ENCODE measurements at regions not wholly inside any gene's neighbourhood (a gene's known extent, or its start where the extent isn't known, plus 50 kb on each side); places are given as distances from the start of the nearest gene placed in this dataset.

DNA sequence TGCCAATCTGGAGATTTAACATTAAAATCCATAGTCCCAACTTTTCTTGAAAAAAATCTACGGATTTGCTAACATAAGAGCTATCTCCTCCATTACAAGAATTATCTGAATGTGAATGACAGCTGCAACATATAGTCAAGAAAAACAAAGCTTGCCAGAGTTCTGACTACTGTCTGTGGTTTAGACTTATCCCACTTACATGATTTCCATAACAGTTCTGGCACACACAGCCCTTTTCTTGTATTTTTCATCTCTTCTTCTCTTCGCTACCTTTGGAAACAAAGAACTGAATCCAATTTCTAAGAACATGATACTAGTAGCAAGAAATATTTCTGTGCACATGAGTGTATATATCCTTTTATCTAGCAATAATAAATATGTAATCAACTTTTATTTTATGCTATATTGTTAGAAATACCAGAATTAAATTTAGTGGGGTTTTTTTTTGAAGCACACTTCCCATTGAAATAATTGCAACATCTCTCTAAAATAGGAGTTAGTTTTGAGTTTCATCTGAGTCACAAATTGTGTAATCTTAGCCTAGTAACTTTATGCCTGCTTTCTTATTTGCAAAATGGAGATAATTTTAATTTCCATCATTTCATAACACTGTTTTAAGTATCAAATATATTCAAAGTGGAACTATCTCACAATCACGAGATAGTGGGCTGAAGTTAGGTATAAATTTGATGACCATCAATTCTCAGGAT lies 1217.6 kb downstream of the JRKL start:
- no peaks in the 10 kb centered on the region for H3K27me3 ChIP-seq (ENCODE audit: insufficient read depth, low read length)
- H3K4me3 ChIP-seq (ENCODE audit: low read depth, low read length, poor library complexity, severe bottlenecking), result no peak overlapping the region
- no peaks in the 10 kb centered on the region for H4K20me1 ChIP-seq (ENCODE audit: insufficient read depth, low read length)
- TF ChIP-seq, protein P1, sequence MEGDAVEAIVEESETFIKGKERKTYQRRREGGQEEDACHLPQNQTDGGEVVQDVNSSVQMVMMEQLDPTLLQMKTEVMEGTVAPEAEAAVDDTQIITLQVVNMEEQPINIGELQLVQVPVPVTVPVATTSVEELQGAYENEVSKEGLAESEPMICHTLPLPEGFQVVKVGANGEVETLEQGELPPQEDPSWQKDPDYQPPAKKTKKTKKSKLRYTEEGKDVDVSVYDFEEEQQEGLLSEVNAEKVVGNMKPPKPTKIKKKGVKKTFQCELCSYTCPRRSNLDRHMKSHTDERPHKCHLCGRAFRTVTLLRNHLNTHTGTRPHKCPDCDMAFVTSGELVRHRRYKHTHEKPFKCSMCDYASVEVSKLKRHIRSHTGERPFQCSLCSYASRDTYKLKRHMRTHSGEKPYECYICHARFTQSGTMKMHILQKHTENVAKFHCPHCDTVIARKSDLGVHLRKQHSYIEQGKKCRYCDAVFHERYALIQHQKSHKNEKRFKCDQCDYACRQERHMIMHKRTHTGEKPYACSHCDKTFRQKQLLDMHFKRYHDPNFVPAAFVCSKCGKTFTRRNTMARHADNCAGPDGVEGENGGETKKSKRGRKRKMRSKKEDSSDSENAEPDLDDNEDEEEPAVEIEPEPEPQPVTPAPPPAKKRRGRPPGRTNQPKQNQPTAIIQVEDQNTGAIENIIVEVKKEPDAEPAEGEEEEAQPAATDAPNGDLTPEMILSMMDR (IDR thresholded peaks at IDR 0.05; ENCODE audit: low read length), result no peak
- no peak for TF ChIP-seq EZH2 (IDR thresholded peaks at IDR 0.05; ENCODE audit: borderline replicate concordance, low read length)
- no peak overlapping the region for H2AFZ ChIP-seq (ENCODE audit: low read length)
- H3K4me2 ChIP-seq (ENCODE audit: low read length), result no peak overlapping the region
- H3K9ac ChIP-seq (ENCODE audit: low read length), result no peak overlapping the region
- no peaks in the 10 kb centered on the region for H3K79me2 ChIP-seq (ENCODE audit: insufficient read depth, low read length)
- H3F3A ChIP-seq (ENCODE audit: insufficient read depth, low read length), result no peaks in the 10 kb centered on the region
- no peak overlapping the region for H3K27ac ChIP-seq (ENCODE audit: low read depth, low read length, poor library complexity, severe bottlenecking)
- no peaks in the 10 kb centered on the region for H3K4me1 ChIP-seq (ENCODE audit: insufficient read depth, low read length, severe bottlenecking)
- no peaks in the 10 kb centered on the region for H3K9me2 ChIP-seq (ENCODE audit: low read depth, low read length)
- H3K36me3 ChIP-seq (ENCODE audit: insufficient read depth, low read length), result no peaks in the 10 kb centered on the region
- no peaks in the 10 kb centered on the region for H3K9me3 ChIP-seq (ENCODE audit: low read length)

DNA sequence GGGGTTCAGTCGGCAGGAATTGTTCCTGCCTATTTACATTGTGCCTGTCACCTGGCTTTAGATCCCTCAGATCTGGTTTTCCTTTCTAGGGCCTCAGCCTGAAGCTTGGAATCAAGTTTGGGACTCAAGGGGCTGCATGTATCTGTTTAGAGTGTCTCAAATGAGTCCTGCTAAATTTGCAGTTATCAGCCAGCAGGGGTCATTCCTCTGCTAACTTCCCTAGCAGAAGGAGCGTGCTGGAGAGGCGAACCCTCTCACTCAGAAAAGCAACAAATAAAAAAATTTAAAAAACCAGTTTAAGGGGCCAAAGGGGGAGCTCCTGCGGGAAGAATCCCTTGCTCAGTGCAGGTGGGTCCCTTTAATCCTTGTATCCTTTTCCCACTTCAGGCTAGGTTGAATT lies 1220.2 kb downstream of the JRKL start:
- H3K9me2 ChIP-seq (ENCODE audit: low read depth, low read length), result no peaks in the 10 kb centered on the region
- no peaks in the 10 kb centered on the region for H3K36me3 ChIP-seq (ENCODE audit: insufficient read depth, low read length)
- H2AFZ ChIP-seq (ENCODE audit: low read length), result no peak overlapping the region
- TF ChIP-seq, protein P1 (IDR thresholded peaks at IDR 0.05; ENCODE audit: low read length), result peak; percentile 38
- TF ChIP-seq EZH2 (IDR thresholded peaks at IDR 0.05; ENCODE audit: borderline replicate concordance, low read length), result no peak
- no peak overlapping the region for H3K4me3 ChIP-seq (ENCODE audit: low read depth, low read length, poor library complexity, severe bottlenecking)
- H3K9ac ChIP-seq (ENCODE audit: low read length), result no peak overlapping the region
- H3K9me3 ChIP-seq (ENCODE audit: low read length), result no peaks in the 10 kb centered on the region
- H3F3A ChIP-seq (ENCODE audit: insufficient read depth, low read length), result no peaks in the 10 kb centered on the region
- H3K79me2 ChIP-seq (ENCODE audit: insufficient read depth, low read length), result no peaks in the 10 kb centered on the region
- no peak overlapping the region for H3K27ac ChIP-seq (ENCODE audit: low read depth, low read length, poor library complexity, severe bottlenecking)
- no peaks in the 10 kb centered on the region for H3K27me3 ChIP-seq (ENCODE audit: insufficient read depth, low read length)
- H3K4me1 ChIP-seq (ENCODE audit: insufficient read depth, low read length, severe bottlenecking), result no peaks in the 10 kb centered on the region
- H3K4me2 ChIP-seq (ENCODE audit: low read length), result no peak overlapping the region
- no peaks in the 10 kb centered on the region for H4K20me1 ChIP-seq (ENCODE audit: insufficient read depth, low read length)

DNA sequence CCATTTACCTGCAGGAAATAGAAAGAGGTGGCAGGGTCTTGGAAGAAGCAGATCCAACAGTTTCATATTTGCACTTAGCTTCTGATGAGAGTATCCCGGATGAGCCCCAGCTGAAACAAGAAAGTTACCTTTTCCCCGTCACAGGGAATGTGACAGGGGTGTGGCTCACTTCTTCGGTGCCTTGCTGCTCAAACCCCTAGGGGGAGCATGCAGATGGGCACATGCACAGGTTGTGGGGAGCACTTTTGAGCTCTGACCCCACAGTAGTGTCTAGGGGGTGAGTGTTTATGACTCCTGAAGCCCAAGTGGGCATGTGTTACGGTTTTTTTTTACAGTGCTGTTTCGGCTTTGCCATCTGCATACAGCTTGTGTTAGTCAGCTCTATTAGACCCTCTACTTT lies 1221.0 kb downstream of the JRKL start:
- Histone ChIP-seq H3K4me1 (ENCODE audit: insufficient read depth, low read length, severe bottlenecking) (no peaks in the 10 kb centered on the region), H3K27me3 (ENCODE audit: insufficient read depth, low read length) (no peaks in the 10 kb centered on the region), H3K79me2 (ENCODE audit: insufficient read depth, low read length) (no peaks in the 10 kb centered on the region), H3K9me3 (ENCODE audit: low read length) (no peaks in the 10 kb centered on the region), H3F3A (ENCODE audit: insufficient read depth, low read length) (no peaks in the 10 kb centered on the region), H3K27ac (ENCODE audit: low read depth, low read length, poor library complexity, severe bottlenecking) (no peak overlapping the region), H3K4me3 (ENCODE audit: low read depth, low read length, poor library complexity, severe bottlenecking) (no peak overlapping the region), H3K9me2 (ENCODE audit: low read depth, low read length) (no peaks in the 10 kb centered on the region), H3K36me3 (ENCODE audit: insufficient read depth, low read length) (no peaks in the 10 kb centered on the region), H4K20me1 (ENCODE audit: insufficient read depth, low read length) (no peaks in the 10 kb centered on the region), H2AFZ (ENCODE audit: low read length) (no peak overlapping the region), H3K9ac (ENCODE audit: low read length) (no peak overlapping the region), H3K4me2 (ENCODE audit: low read length) (no peak overlapping the region)
- TF ChIP-seq EZH2 (IDR thresholded peaks at IDR 0.05; ENCODE audit: borderline replicate concordance, low read length), result no peak
- TF ChIP-seq, protein P1 (IDR thresholded peaks at IDR 0.05; ENCODE audit: low read length), result peak; percentile 18; the same call in 1 of the 2 replicates
